WTC11 (cell line): ENCODE measurements at regions not wholly inside any gene's neighbourhood (a gene's known extent, or its start where the extent isn't known, plus 50 kb on each side); places are given as distances from the start of the nearest gene placed in this dataset.

Experiments used
- ATF6 ChIP-seq: sonication (generic); formaldehyde crosslinking; IDR thresholded peaks from 2 replicates; pipeline ENCODE4 v1.8.1; 2023; ENCODE audit warnings: mild to moderate bottlenecking, missing genetic modification reagents
- IRF2 ChIP-seq: sonication (generic); formaldehyde crosslinking; IDR thresholded peaks from 2 replicates; pipeline ENCODE4 v1.8.0; 2022; ENCODE audit warnings: low read depth, missing genetic modification reagents, borderline replicate concordance

GRCh38 chr2:144619760-144620159, 99.8 kb upstream of the ZEB2 start:
- TF ChIP-seq IRF2 (CRISPR knock-in tag) (no peak), ATF6 (CRISPR knock-in tag) (no peak)
